Common myeloid progenitor, CD34-positive (primary cell): ENCODE measurements at regions not wholly inside any gene's neighbourhood (a gene's known extent, or its start where the extent isn't known, plus 50 kb on each side); places are given as distances from the start of the nearest gene placed in this dataset.

Experiments used
- CTCF ChIA-PET: fragments of 350-600 bp; sonication (Branson Sonifier 250); formaldehyde crosslinking; loops from one replicate; lab custom pipeline; 2021; ENCODE audit warnings: antibody characterized with exemption; lab: Charles Lee
- POLR2A ChIA-PET: fragments of 350-600 bp; sonication (Branson Sonifier 250); formaldehyde crosslinking; loops from one replicate; lab custom pipeline; 2021; ENCODE audit warnings: antibody characterized with exemption; lab: Charles Lee
- DNase-seq, 3 donors: peaks; one replicate each; pipeline versions ENCODE4 v3.0.0 to v3.0.0-alpha.2; 2013
- H3K27ac ChIP-seq, 2 experiments: 1 replicate in 1 of 2; 2 replicates in 1 of 2; pipeline ENCODE4 v1.7.0; 2013; ENCODE audit warnings: inconsistent platforms in 2 of 2, low read length in 2 of 2, mild to moderate bottlenecking in 2 of 2, low read depth in 1 of 2, moderate library complexity in 1 of 2; ENCODE audit not compliant: severe bottlenecking in 2 of 2, insufficient read depth in 1 of 2, poor library complexity in 1 of 2
- H3K27me3 ChIP-seq, 5 experiments: replicated peaks in 2 of 5; 1 replicate in 3 of 5; 2 replicates in 2 of 5; pipeline versions ENCODE4 v1.6.1 to v1.7.0; 2013; ENCODE audit warnings: low read length in 4 of 5, mild to moderate bottlenecking in 2 of 5, moderate library complexity in 2 of 5, inconsistent platforms in 1 of 5; ENCODE audit not compliant: insufficient read depth in 5 of 5, control insufficient read depth in 4 of 5
- H3K36me3 ChIP-seq, 4 experiments: 1 replicate in 2 of 4; 2 replicates in 2 of 4; pipeline versions ENCODE4 v1.6.1 to v1.7.0; 2013; ENCODE audit warnings: low read length in 3 of 4, control low read depth in 1 of 4, mild to moderate bottlenecking in 1 of 4; ENCODE audit not compliant: control insufficient read depth in 4 of 4, insufficient read depth in 4 of 4
- H3K4me1 ChIP-seq, 4 experiments: 1 replicate in 3 of 4; 2 replicates in 1 of 4; pipeline versions ENCODE4 v1.6.1 to v1.7.1; 2013; ENCODE audit warnings: low read length in 3 of 4, mild to moderate bottlenecking in 3 of 4, control low read depth in 1 of 4, inconsistent platforms in 1 of 4, moderate library complexity in 1 of 4; ENCODE audit not compliant: control insufficient read depth in 4 of 4, insufficient read depth in 4 of 4; ENCODE audit errors: control extremely low read depth in 1 of 4
- H3K4me3 ChIP-seq, 7 experiments: 1 replicate in 4 of 7; 2 replicates in 3 of 7; pipeline versions ENCODE4 v1.5.1 to v1.7.0; 2013; ENCODE audit warnings: mild to moderate bottlenecking in 7 of 7, low read length in 6 of 7, moderate library complexity in 6 of 7, inconsistent platforms in 2 of 7, low read depth in 2 of 7, control low read depth in 1 of 7; ENCODE audit not compliant: insufficient read depth in 4 of 7, control insufficient read depth in 1 of 7; ENCODE audit errors: extremely low read depth in 1 of 7
- H3K9me3 ChIP-seq, 5 experiments: 1 replicate in 4 of 5; 2 replicates in 1 of 5; pipeline versions ENCODE4 v1.6.1 to v1.7.1; 2013; ENCODE audit warnings: low read length in 4 of 5, mild to moderate bottlenecking in 2 of 5, inconsistent platforms in 1 of 5, low read depth in 1 of 5, moderate library complexity in 1 of 5; ENCODE audit not compliant: control insufficient read depth in 4 of 5, insufficient read depth in 2 of 5; ENCODE audit errors: control extremely low read depth in 1 of 5
- WGBS: methylation state at CpG from one replicate; pipeline ENCODE4 v1.1.5; 2013; ENCODE audit not compliant: insufficient coverage; 5-methylcytosine and 5-hydroxymethylcytosine counted together

DNA sequence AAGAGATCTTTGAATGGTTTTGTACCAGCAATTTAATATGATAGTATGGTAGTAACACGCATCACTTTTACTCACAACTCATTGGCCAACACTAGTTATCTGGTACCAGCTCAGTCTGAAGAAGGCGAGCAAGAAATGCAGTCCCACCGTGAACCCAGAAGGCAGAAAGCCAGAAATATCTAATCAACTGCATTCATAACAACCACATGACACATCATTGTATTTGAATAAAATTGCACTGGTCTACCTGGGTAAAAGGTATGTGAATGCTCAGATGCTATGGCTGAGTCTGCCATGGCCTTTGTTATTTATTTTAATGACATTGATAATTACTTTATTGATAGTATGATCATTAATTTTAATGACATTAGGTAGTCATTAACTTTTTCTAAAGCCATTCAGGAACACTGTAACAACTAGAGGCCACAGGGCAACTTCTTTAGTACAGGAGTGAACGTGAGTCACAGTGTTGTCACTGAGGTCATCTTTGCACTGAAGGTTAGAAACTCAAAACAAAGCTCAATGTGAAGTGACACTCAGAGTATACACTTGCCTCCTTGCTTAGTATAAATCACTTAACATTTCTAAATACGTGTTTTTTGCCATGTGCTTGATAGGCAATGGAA, 475.6 kb upstream of the TNP1 start:
- no peaks in the 10 kb centered on the region for H3K4me1 ChIP-seq
- CTCF ChIA-PET = no interaction called here

DNA sequence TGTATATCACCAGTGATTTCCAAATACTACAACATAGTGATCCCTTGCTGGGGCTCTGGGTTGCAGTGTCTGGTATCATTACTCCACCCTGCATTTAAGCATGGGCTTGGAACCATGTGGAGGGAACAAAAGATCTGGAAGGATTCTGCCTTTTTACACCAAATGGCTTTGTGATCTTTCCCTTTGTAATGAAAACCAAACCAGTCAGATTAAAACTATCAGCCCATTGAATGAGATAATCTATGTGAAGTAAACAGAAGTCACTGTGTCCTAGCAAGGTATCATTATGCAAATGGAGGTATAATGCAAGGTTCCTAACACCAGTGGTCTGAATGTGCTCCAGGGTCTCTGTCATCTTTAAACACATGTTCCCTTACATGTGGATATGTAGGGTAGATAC, 474.7 kb upstream of the TNP1 start:
- Histone ChIP-seq H3K27me3 (peaks cover 0 to 6% (median 0%) of the 10 kb centered on the region in 5 experiments), H3K9me3 (no peaks in the 10 kb centered on the region), H3K4me1 (no peaks in the 10 kb centered on the region), H3K4me3 (no peak overlapping the region), H3K36me3 (no peaks in the 10 kb centered on the region), H3K27ac (no peak overlapping the region)
- CTCF ChIA-PET = interaction anchor here (0.6 kb wide), 1 partner anchor 19 kb away, joined by 3 read pairs; no protein-coding TSS in a partner anchor
- no peak for DNase-seq
- POLR2A ChIA-PET = no interaction called here

More for the DNA sequence above, 475.6 kb upstream of the TNP1 start:
- H3K27me3 ChIP-seq = peaks cover 0 to 6% (median 0%) of the 10 kb centered on the region in 5 experiments
- POLR2A ChIA-PET = no interaction called here
- H3K9me3 ChIP-seq = no peaks in the 10 kb centered on the region
- no peak overlapping the region for H3K4me3 ChIP-seq
- 100% methylated on average over 1 of the region's 5 CpGs for WGBS
- H3K27ac ChIP-seq = no peak overlapping the region
- DNase-seq = no peak
- H3K36me3 ChIP-seq = no peaks in the 10 kb centered on the region

DNA sequence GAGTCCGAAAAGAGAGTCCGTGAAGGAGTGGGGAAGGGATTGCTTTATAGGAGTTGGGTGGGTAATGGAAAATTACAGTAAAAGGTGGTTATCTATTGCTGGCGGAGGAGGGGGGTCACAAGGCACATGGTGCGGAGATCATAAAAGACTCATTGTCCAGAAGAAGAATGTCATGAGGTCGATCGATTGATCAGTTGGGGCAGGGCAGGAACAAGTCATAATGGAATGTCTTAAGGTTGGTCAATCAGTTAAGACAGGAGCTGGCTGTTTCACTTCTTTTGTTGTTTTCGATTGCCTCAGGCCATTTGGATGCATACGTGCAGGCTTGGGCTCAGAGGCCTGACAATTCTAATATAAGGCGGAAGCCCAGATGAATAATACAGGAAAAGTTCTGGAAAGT, 473.0 kb upstream of the TNP1 start:
- H3K9me3 ChIP-seq = no peaks in the 10 kb centered on the region
- H3K27ac ChIP-seq = no peak overlapping the region
- 95% methylated on average over 9 of the region's 9 CpGs for WGBS

DNA sequence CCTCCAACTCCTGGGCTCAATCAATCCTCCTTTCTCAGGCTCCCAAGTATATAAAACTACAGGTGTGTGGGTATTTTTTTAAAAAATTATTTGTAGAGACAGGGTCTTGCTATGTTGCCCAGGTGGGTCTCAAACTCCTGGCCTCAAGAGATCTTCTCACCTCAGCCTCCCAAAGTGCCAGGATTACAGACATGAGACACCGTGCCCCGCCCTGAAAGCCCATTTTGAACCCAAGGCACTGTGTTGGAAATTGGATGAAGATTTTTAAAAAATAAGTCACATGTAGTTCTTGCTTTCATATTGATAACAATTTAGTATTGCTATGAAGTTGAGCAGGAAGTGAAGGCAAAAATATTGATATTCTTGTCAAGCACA, 472.5 kb upstream of the TNP1 start:
- H3K9me3 ChIP-seq = no peaks in the 10 kb centered on the region
- H3K4me3 ChIP-seq = no peak overlapping the region
- ChIA-PET POLR2A (no interaction called here), CTCF (interaction anchor here (1.1 kb wide), 1 partner anchor 14 kb away, joined by 3 read pairs; no protein-coding TSS in a partner anchor)
- H3K27ac ChIP-seq = no peak overlapping the region
- WGBS = no CpG with 5 or more reads among the region's 2 CpGs
- peaks cover 0 to 6% (median 3%) of the 10 kb centered on the region in 5 experiments for H3K27me3 ChIP-seq
- no peak for DNase-seq
- H3K36me3 ChIP-seq = no peaks in the 10 kb centered on the region
- no peaks in the 10 kb centered on the region for H3K4me1 ChIP-seq

More for the DNA sequence above, 473.0 kb upstream of the TNP1 start:
- ChIA-PET POLR2A (no interaction called here), CTCF (interaction anchor here (1.1 kb wide), 1 partner anchor 14 kb away, joined by 3 read pairs; no protein-coding TSS in a partner anchor)
- no peaks in the 10 kb centered on the region for H3K4me1 ChIP-seq
- no peaks in the 10 kb centered on the region for H3K36me3 ChIP-seq
- H3K4me3 ChIP-seq = no peak overlapping the region
- no peak for DNase-seq
- peaks cover 0 to 6% (median 1%) of the 10 kb centered on the region in 5 experiments for H3K27me3 ChIP-seq

DNA sequence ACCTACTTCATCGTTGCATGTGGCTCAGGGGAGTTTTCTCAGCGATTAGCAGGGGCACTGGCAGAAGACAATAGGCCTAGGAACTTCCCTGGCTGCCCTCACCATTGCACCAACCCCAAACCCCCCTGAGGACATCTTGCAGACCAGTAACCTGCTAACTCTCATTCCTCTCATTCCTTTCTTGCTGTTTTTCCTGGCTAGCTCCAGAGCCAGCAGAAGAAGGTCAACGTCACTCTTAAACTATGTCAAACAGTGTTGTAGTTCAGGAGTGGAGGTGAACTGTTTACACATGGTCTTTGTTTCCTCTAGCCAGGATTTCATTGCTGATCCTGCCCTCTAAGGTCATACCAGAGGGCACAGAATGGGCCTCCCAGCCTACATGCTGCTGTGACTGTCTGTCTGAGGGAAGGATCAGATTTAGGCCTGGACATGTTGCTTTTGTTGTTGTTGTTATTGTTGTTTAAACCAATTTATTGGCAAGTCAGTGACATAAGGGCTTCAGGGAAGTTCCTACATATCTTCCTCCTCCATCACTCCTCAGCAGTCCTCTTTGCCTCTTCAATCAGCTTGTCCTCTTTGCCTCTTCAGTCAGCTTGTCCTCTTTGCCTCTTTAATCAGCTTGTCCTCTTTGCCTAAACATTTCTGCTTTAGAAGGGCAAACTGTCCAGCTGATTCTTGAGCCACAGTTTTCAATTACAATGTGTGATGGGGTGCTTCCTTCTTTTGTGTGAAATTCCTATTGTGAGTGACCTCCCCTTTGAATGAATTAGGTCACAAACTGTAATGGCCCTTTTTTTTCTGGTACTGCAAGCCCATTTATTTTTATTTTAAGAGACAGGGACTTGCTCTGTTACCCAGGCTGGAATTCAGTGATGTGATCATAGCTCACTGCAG, 471.9 kb upstream of the TNP1 start:
- H3K4me1 ChIP-seq = no peaks in the 10 kb centered on the region
- POLR2A ChIA-PET = no interaction called here
- no peaks in the 10 kb centered on the region for H3K9me3 ChIP-seq
- peaks cover 0 to 9% (median 3%) of the 10 kb centered on the region in 5 experiments for H3K27me3 ChIP-seq
- CTCF ChIA-PET = interaction anchor here (1.1 kb wide), 1 partner anchor 13 kb away, joined by 3 read pairs; no protein-coding TSS in a partner anchor
- H3K27ac ChIP-seq = no peak overlapping the region
- H3K4me3 ChIP-seq = no peak overlapping the region
- 100% methylated on average over 1 of the region's 3 CpGs for WGBS
- H3K36me3 ChIP-seq = no peaks in the 10 kb centered on the region
- DNase-seq = no peak

DNA sequence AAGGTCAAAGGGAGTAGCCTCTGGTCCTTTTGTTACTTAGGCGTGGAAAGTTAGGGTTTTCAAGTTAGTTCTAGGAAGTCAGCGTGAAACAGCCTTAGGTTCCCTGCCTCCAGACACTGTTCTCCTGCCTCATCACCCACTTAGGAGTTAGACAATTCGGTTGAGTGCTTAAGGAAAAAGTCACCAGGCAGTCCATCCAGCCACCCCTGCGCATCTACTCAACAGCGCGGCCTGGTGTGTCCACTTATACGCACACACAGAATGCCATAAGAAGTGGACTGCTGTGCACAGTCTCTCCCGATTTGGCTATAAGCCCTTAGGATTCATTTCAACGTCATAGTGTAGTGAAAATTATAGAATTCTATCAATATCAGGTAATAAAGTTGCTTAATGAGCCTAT, 470.8 kb upstream of the TNP1 start:
- 100% methylated on average over 6 of the region's 9 CpGs for WGBS
- ChIA-PET POLR2A (no interaction called here), CTCF (no interaction called here)
- Histone ChIP-seq H3K4me1 (no peaks in the 10 kb centered on the region), H3K4me3 (no peak overlapping the region), H3K9me3 (no peaks in the 10 kb centered on the region), H3K27me3 (peaks cover 0 to 9% (median 6%) of the 10 kb centered on the region in 5 experiments), H3K27ac (no peak overlapping the region), H3K36me3 (no peaks in the 10 kb centered on the region)
- DNase-seq = no peak

DNA sequence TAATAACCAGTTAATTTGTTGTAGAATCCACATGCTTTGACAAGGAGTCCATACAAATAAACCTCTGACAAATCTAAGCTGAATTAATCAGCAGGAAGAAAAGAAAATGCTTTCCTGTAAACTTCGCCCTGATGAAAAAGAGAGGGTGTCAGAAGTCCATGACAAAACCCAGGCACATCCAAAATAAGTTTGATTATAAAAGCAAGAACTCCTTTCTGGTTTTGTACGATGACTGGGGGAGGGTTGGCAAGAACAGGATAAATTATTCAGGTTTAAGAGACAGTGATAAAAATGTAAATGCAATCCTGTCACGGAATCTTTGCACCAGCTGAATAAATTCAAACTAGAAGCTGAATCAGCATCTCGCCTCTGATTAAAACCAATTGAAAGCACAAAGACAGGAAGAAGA, 469.2 kb upstream of the TNP1 start:
- Histone ChIP-seq H3K4me3 (no peak overlapping the region), H3K36me3 (no peaks in the 10 kb centered on the region), H3K9me3 (peaks cover 0 to 11% (median 4%) of the 10 kb centered on the region in 5 experiments), H3K27ac (no peak overlapping the region), H3K27me3 (peaks cover 0 to 9% (median 6%) of the 10 kb centered on the region in 5 experiments), H3K4me1 (no peaks in the 10 kb centered on the region)
- DNase-seq = no peak
- ChIA-PET CTCF (interaction anchor here (1.1 to 1.6 kb wide), 2 partner anchors 10 to 14 kb away, joined by 3 to 5 read pairs; no protein-coding TSS in a partner anchor), POLR2A (no interaction called here)
- WGBS = 100% methylated on average over 1 of the region's 4 CpGs
